ENCODE measurements at regions not wholly inside any gene's neighbourhood (a gene's known extent, or its start where the extent isn't known, plus 50 kb on each side); places are given as distances from the start of the nearest gene placed in this dataset.

GRCh38 chr5:38772471-38772870 lies 73.3 kb upstream of the OSMR start:
- no peak for TF ChIP-seq EZH2 (IDR thresholded peaks at IDR 0.05)
- TF ChIP-seq CTCF (IDR thresholded peaks at IDR 0.05): no peak
- no peak for TF ChIP-seq EZH2phosphoT487 (IDR thresholded peaks at IDR 0.05)

Data from neural progenitor cell (in vitro differentiated cells).